GM23338 (cell line): ENCODE measurements at regions not wholly inside any gene's neighbourhood (a gene's known extent, or its start where the extent isn't known, plus 50 kb on each side); places are given as distances from the start of the nearest gene placed in this dataset.

ENCODE experiments used
- ATAC-seq: fragments of 200-7000 bp; cut with Tn5 transposase; 3 replicates; pipeline ENCODE4 v1.9.1; 2020
- DNase-seq: peaks from one replicate; pipeline ENCODE4 v3.0.0-alpha.2; 2015; ENCODE audit warnings: low spot score
- H2AFZ ChIP-seq: fragments of 200-600 bp; sonication (generic); 2 replicates; pipeline ENCODE4 v1.8.0; 2016; ENCODE audit warnings: antibody characterized with exemption, mild to moderate bottlenecking, moderate library complexity
- H3F3A ChIP-seq: fragments of 200-600 bp; sonication (generic); replicated peaks from 2 replicates; pipeline ENCODE4 v1.8.0; 2017; ENCODE audit warnings: antibody characterized with exemption, mixed run types, low read depth
- H3K27ac ChIP-seq: fragments of 200-600 bp; sonication (generic); 2 replicates; pipeline ENCODE4 v1.6.1; 2016; ENCODE audit warnings: low read depth
- H3K27me3 ChIP-seq: fragments of 200-600 bp; sonication (generic); 2 replicates; pipeline ENCODE4 v1.8.0; 2016; ENCODE audit warnings: mild to moderate bottlenecking, mixed run types, moderate library complexity; ENCODE audit not compliant: insufficient read depth
- H3K36me3 ChIP-seq: fragments of 200-600 bp; sonication (generic); 2 replicates; pipeline ENCODE4 v1.8.0; 2016; ENCODE audit warnings: mild to moderate bottlenecking; ENCODE audit not compliant: insufficient read depth
- H3K4me1 ChIP-seq: fragments of 200-600 bp; sonication (generic); 2 replicates; pipeline ENCODE4 v1.8.0; 2016; ENCODE audit warnings: mild to moderate bottlenecking, moderate library complexity; ENCODE audit not compliant: insufficient read depth
- H3K4me2 ChIP-seq: fragments of 200-600 bp; sonication (generic); 2 replicates; pipeline ENCODE4 v1.7.1; 2017; ENCODE audit warnings: mixed run types
- H3K4me3 ChIP-seq: fragments of 200-600 bp; sonication (generic); 2 replicates; pipeline ENCODE4 v1.6.1; 2016; ENCODE audit warnings: mixed run types
- H3K79me2 ChIP-seq: fragments of 200-600 bp; sonication (generic); replicated peaks from 2 replicates; pipeline ENCODE4 v1.8.0; 2017; ENCODE audit warnings: mild to moderate bottlenecking; ENCODE audit not compliant: insufficient read depth
- H3K9me2 ChIP-seq: fragments of 200-600 bp; sonication (generic); 2 replicates; pipeline ENCODE4 v1.8.0; 2017; ENCODE audit not compliant: insufficient read depth
- H4K20me1 ChIP-seq: fragments of 200-600 bp; sonication (generic); replicated peaks from 2 replicates; pipeline ENCODE4 v1.8.0; 2017; ENCODE audit warnings: mild to moderate bottlenecking; ENCODE audit not compliant: insufficient read depth
- H3K27ac Mint-ChIP-seq: 2 replicates; pipeline ENCODE4 v1.8.0; 2020; ENCODE audit warnings: inconsistent platforms, mild to moderate bottlenecking, moderate library complexity, mixed read lengths
- H3K27me3 Mint-ChIP-seq: 3 replicates; pipeline ENCODE4 v1.8.0; 2022; ENCODE audit warnings: low read depth, mild to moderate bottlenecking, moderate library complexity, mixed read lengths, inconsistent platforms; ENCODE audit not compliant: insufficient read depth, poor library complexity
- H3K36me3 Mint-ChIP-seq: 3 replicates; pipeline ENCODE4 v1.8.0; 2021; ENCODE audit warnings: low read depth, mild to moderate bottlenecking, inconsistent platforms, moderate library complexity, mixed read lengths
- H3K4me1 Mint-ChIP-seq: 3 replicates; pipeline ENCODE4 v1.8.0; 2020; ENCODE audit warnings: mild to moderate bottlenecking, inconsistent platforms, mixed read lengths
- H3K4me3 Mint-ChIP-seq: 3 replicates; pipeline ENCODE4 v1.8.0; 2021; ENCODE audit warnings: moderate library complexity, mild to moderate bottlenecking, inconsistent platforms, mixed read lengths
- H3K9me3 Mint-ChIP-seq: 3 replicates; pipeline ENCODE4 v1.8.0; 2020; ENCODE audit warnings: moderate library complexity, mild to moderate bottlenecking, inconsistent platforms, mixed read lengths
- CTCF ChIP-seq, 2 experiments: fragments of 200-600 bp in 1 of 2; sonication (generic) in 1 of 2; conservative IDR thresholded peaks; 2 replicates each; pipeline versions ENCODE4 v1.5.1 to v1.6.1; 2016 to 2017; ENCODE audit warnings: antibody characterized with exemption in 2 of 2, low read depth in 2 of 2, mild to moderate bottlenecking in 2 of 2, moderate library complexity in 1 of 2
- EZH2 ChIP-seq: fragments of 200-600 bp; sonication (generic); IDR thresholded peaks from one replicate; pipeline ENCODE4 v1.8.0; 2017; ENCODE audit warnings: antibody characterized with exemption, mild to moderate bottlenecking, low read depth; ENCODE audit not compliant: unreplicated experiment
- JUNB ChIP-seq: IDR thresholded peaks from one replicate; pipeline ENCODE4 v1.6.1; 2016; ENCODE audit warnings: antibody characterized with exemption; ENCODE audit not compliant: unreplicated experiment
- NANOG ChIP-seq: IDR thresholded peaks from 2 replicates; pipeline ENCODE4 v1.6.1; 2016; ENCODE audit warnings: antibody characterized with exemption, borderline replicate concordance
- POLR2AphosphoS5 ChIP-seq: IDR thresholded peaks from 2 replicates; pipeline ENCODE4 v1.6.1; 2016; ENCODE audit warnings: antibody characterized with exemption, low read depth
- ZNF331 ChIP-seq: fragments of 250-450 bp; sonication (Bioruptor Pico); IDR thresholded peaks from 2 replicates; pipeline ENCODE4 v1.5.0; 2020; ENCODE audit warnings: low read depth, mild to moderate bottlenecking, moderate library complexity
- ZNF462 ChIP-seq: fragments of 250-450 bp; sonication (Bioruptor Pico); IDR thresholded peaks from 2 replicates; pipeline ENCODE4 v1.5.0; 2020; ENCODE audit warnings: mild to moderate bottlenecking, moderate library complexity

- TF ChIP-seq JUNB (no peak), ZNF462 (CRISPR knock-in tag) (no peak)
These were observed 307.5 kb upstream of the SULF2 start (continued) for GRCh38 chr20:48092596-48093280.

- Histone ChIP-seq H3K4me2 (no peak overlapping the region), H3K9me2 (0 out of 2 replicates have a peak, but pooled peaks cover 4% of the 10 kb centered on the region), H3K27me3 (no peaks in the 10 kb centered on the region), H2AFZ (no peak overlapping the region), H3K4me1 (no peaks in the 10 kb centered on the region), H3K36me3 (no peaks in the 10 kb centered on the region), H3K27ac (no peak overlapping the region), H3F3A (no peaks in the 10 kb centered on the region), H4K20me1 (no peaks in the 10 kb centered on the region), H3K4me3 (no peak overlapping the region), H3K79me2 (no peaks in the 10 kb centered on the region)
- Mint-ChIP-seq H3K9me3 (peaks cover 6% of the 10 kb centered on the region; the same call in 2 of the 3 replicates), H3K36me3 (no peaks in the 10 kb centered on the region), H3K27ac (no peak overlapping the region), H3K27me3 (peaks cover 1% of the 10 kb centered on the region), H3K4me3 (no peak overlapping the region), H3K4me1 (no peaks in the 10 kb centered on the region)
- DNase-seq (no peak), ATAC-seq (no peak)
- TF ChIP-seq NANOG (no peak), EZH2 (no peak), ZNF462 (CRISPR knock-in tag) (no peak), CTCF (conservative IDR thresholded peaks at IDR 0.05; ENCODE audit: low read depth in 2 of 2) (no peak), POLR2AphosphoS5 (no peak), JUNB (no peak), ZNF331 (no peak)
These were observed 305.5 kb upstream of the SULF2 start for GRCh38 chr20:48090784-48091183.
